ENCODE measurements at regions not wholly inside any gene's neighbourhood (a gene's known extent, or its start where the extent isn't known, plus 50 kb on each side); places are given as distances from the start of the nearest gene placed in this dataset.

- TF ChIP-seq EZH2 (IDR thresholded peaks at IDR 0.05; ENCODE audit: insufficient read depth, low read length) (no peak), CTCF (IDR thresholded peaks at IDR 0.05; ENCODE audit: insufficient read depth, low read depth, low read length) (no peak)
These were observed 456.6 kb downstream of the SHQ1 start for GRCh38 chr3:72391659-72392058.

Measured in astrocyte (in vitro differentiated cells and primary cell).